PC-9 (cell line): ENCODE measurements at regions not wholly inside any gene's neighbourhood (a gene's known extent, or its start where the extent isn't known, plus 50 kb on each side); places are given as distances from the start of the nearest gene placed in this dataset.
A peak's percentile ranks its signal among the peaks of the same experiment; 100 is the strongest.

ENCODE experiments used
- BruUV-seq: library from RNA; stranded (reverse); fragments of 400-500 nt; replicated peaks from 2 replicates; lab custom pipeline; 2021; lab: Mats Ljungman, UMichigan
- CTCF ChIA-PET: fragments of 300-600 bp; sonication (Branson Sonifier 250); formaldehyde crosslinking; loops from one replicate; lab custom pipeline; 2022; ENCODE audit warnings: antibody characterized with exemption; lab: Charles Lee
- POLR2A ChIA-PET: fragments of 300-600 bp; sonication (Branson Sonifier 250); formaldehyde crosslinking; loops from one replicate; lab custom pipeline; 2022; ENCODE audit warnings: antibody characterized with exemption; ENCODE audit not compliant: unreplicated experiment; lab: Charles Lee
- DNase-seq, 2 experiments: peaks; one replicate each; pipeline versions ENCODE4 v3.0.0 to v3.0.0-alpha.2; 2015 to 2022; ENCODE audit warnings: mixed read lengths in 1 of 2
- H2AFZ ChIP-seq: fragments of 200-600 bp; sonication (generic); 2 replicates; pipeline ENCODE4 v1.8.1; 2017; ENCODE audit warnings: antibody characterized with exemption
- H3F3A ChIP-seq: fragments of 200-600 bp; sonication (generic); 2 replicates; pipeline ENCODE4 v1.8.1; 2017; ENCODE audit warnings: antibody characterized with exemption, mild to moderate bottlenecking, low read depth; ENCODE audit not compliant: insufficient read depth
- H3K27ac ChIP-seq: fragments of 200-600 bp; sonication (generic); 2 replicates; pipeline ENCODE4 v1.6.1; 2016; ENCODE audit warnings: mixed run types
- H3K27me3 ChIP-seq: fragments of 200-600 bp; sonication (generic); 2 replicates; pipeline ENCODE4 v1.6.1; 2016; ENCODE audit warnings: low read depth, mixed run types; ENCODE audit not compliant: insufficient read depth
- H3K36me3 ChIP-seq: fragments of 200-600 bp; sonication (generic); 2 replicates; pipeline ENCODE4 v1.6.1; 2016; ENCODE audit warnings: low read depth, mixed run types
- H3K4me1 ChIP-seq: fragments of 200-600 bp; sonication (generic); replicated peaks from 2 replicates; pipeline ENCODE4 v1.6.1; 2016; ENCODE audit warnings: mixed run types; ENCODE audit not compliant: insufficient read depth
- H3K4me2 ChIP-seq: fragments of 200-600 bp; sonication (generic); 2 replicates; pipeline ENCODE4 v1.6.1; 2017; ENCODE audit warnings: mixed run types
- H3K4me3 ChIP-seq: fragments of 200-600 bp; sonication (generic); 2 replicates; pipeline ENCODE4 v1.6.1; 2016; ENCODE audit warnings: mixed run types
- H3K79me2 ChIP-seq: fragments of 200-600 bp; sonication (generic); 2 replicates; pipeline ENCODE4 v1.6.1; 2017; ENCODE audit warnings: low read depth, mixed run types
- H3K9me2 ChIP-seq: fragments of 200-600 bp; sonication (generic); 2 replicates; pipeline ENCODE4 v1.8.1; 2017; ENCODE audit warnings: mild to moderate bottlenecking; ENCODE audit not compliant: insufficient read depth
- H3K9me3 ChIP-seq: fragments of 200-600 bp; sonication (generic); 2 replicates; pipeline ENCODE4 v1.8.1; 2016; ENCODE audit warnings: low read depth; ENCODE audit not compliant: insufficient read depth
- H4K20me1 ChIP-seq: fragments of 200-600 bp; sonication (generic); 2 replicates; pipeline ENCODE4 v1.8.1; 2017; ENCODE audit not compliant: insufficient read depth
- CTCF ChIP-seq: fragments of 200-600 bp; sonication (generic); conservative IDR thresholded peaks from 2 replicates; pipeline ENCODE4 v1.6.1; 2017; ENCODE audit warnings: mixed run types, antibody characterized with exemption, mild to moderate bottlenecking, moderate library complexity
- EZH2 ChIP-seq: fragments of 200-600 bp; sonication (generic); IDR thresholded peaks from 2 replicates; pipeline ENCODE4 v1.8.0; 2017; ENCODE audit warnings: antibody characterized with exemption, low read depth
- intact Hi-C: fragments of 100-400 bp; cut with micrococcal nuclease; formaldehyde crosslinking; loops from one replicate; pipeline ENCODE4 v1.10.0; 2022; ENCODE audit not compliant: unreplicated experiment

- no TSS peak for BruUV-seq
- Histone ChIP-seq H3F3A (peaks cover 86% of the 10 kb centered on the region), H3K36me3 (no peaks in the 10 kb centered on the region), H3K4me2 (peak overlapping the region; percentile 82), H3K79me2 (no peaks in the 10 kb centered on the region), H3K9me3 (peaks cover 3% of the 10 kb centered on the region; the same call in 1 of the 2 replicates), H3K4me3 (no peak overlapping the region; the same call in 1 of the 2 replicates), H4K20me1 (no peaks in the 10 kb centered on the region), H3K4me1 (peaks cover 97% of the 10 kb centered on the region), H3K27me3 (no peaks in the 10 kb centered on the region), H3K27ac (peak overlapping the region; percentile 97), H2AFZ (no peak overlapping the region), H3K9me2 (no peaks in the 10 kb centered on the region; the same call in 1 of the 2 replicates)
- POLR2A ChIA-PET, result interaction anchor here (0.6 kb wide), 1 partner anchor 253 kb away, joined by 6 read pairs; no protein-coding TSS in a partner anchor
- intact Hi-C loops, result no loop called here
- CTCF ChIA-PET, result interaction anchor here (0.6 to 1.0 kb wide), 2 partner anchors 9 to 128 kb away, joined by 6 to 8 read pairs; no protein-coding TSS in a partner anchor
- DNase-seq, result no peak
- TF ChIP-seq CTCF, result no peak
- TF ChIP-seq EZH2, result no peak
Observed at GRCh38 chr3:43869491-43869890, 178.8 kb downstream of the ABHD5 start.

- H4K20me1 ChIP-seq, result no peaks in the 10 kb centered on the region
- H3K4me2 ChIP-seq, result peak overlapping the region; percentile 82
- H3K9me2 ChIP-seq, result no peaks in the 10 kb centered on the region; the same call in 1 of the 2 replicates
- H3K79me2 ChIP-seq, result no peaks in the 10 kb centered on the region
- H2AFZ ChIP-seq, result no peak overlapping the region
- TF ChIP-seq EZH2 (no peak), CTCF (no peak)
- peak overlapping the region; percentile 32; the same call in 1 of the 2 replicates for H3K4me3 ChIP-seq
- peaks cover 83% of the 10 kb centered on the region for H3F3A ChIP-seq
- H3K4me1 ChIP-seq, result peaks cover 97% of the 10 kb centered on the region
- H3K27ac ChIP-seq, result peak overlapping the region; percentile 97
- BruUV-seq, result no TSS peak
- H3K36me3 ChIP-seq, result no peaks in the 10 kb centered on the region
- intact Hi-C loops, result loop anchor here (2.0 to 10.0 kb wide), 7 partner anchors 99 to 688 kb away; partner anchors contain the start of gene ABHD5
- H3K27me3 ChIP-seq, result no peaks in the 10 kb centered on the region
- peak; percentile 64 to 89 for DNase-seq
- POLR2A ChIA-PET, result interaction anchor here (0.6 kb wide), 1 partner anchor 252 kb away, joined by 6 read pairs; no protein-coding TSS in a partner anchor
- H3K9me3 ChIP-seq, result peaks cover 3% of the 10 kb centered on the region; the same call in 1 of the 2 replicates
- CTCF ChIA-PET, result interaction anchor here (0.6 kb wide), 1 partner anchor 128 kb away, joined by 8 read pairs; no protein-coding TSS in a partner anchor
Observed at GRCh38 chr3:43870120-43870519, 179.4 kb downstream of the ABHD5 start.

- Histone ChIP-seq H2AFZ (no peak overlapping the region), H3K4me3 (peak overlapping the region; percentile 39; the same call in 1 of the 2 replicates), H3K4me1 (peaks cover 93% of the 10 kb centered on the region), H3K36me3 (no peaks in the 10 kb centered on the region), H3K27ac (peak overlapping the region; percentile 97), H3K9me3 (peaks cover 3% of the 10 kb centered on the region; the same call in 1 of the 2 replicates), H4K20me1 (no peaks in the 10 kb centered on the region), H3K4me2 (peak overlapping the region; percentile 82), H3K27me3 (no peaks in the 10 kb centered on the region), H3F3A (peaks cover 73% of the 10 kb centered on the region), H3K9me2 (no peaks in the 10 kb centered on the region; the same call in 1 of the 2 replicates), H3K79me2 (no peaks in the 10 kb centered on the region)
- no peak for TF ChIP-seq EZH2
- no peak for TF ChIP-seq CTCF
- ChIA-PET CTCF (no interaction called here), POLR2A (interaction anchor here (0.6 kb wide), 2 partner anchors 13 to 15 kb away, joined by 3 read pairs; no protein-coding TSS in a partner anchor)
- BruUV-seq, result no TSS peak
- DNase-seq, result peak; percentile 52 to 80
- intact Hi-C loops, result loop anchor here (2.0 to 10.0 kb wide), 7 partner anchors 100 to 689 kb away; partner anchors contain the start of gene ABHD5
Observed at GRCh38 chr3:43870844-43871626, 180.3 kb downstream of the ABHD5 start.
